Gastroesophageal sphincter (tissue), 2 donors: ENCODE measurements at regions not wholly inside any gene's neighbourhood (a gene's known extent, or its start where the extent isn't known, plus 50 kb on each side); places are given as distances from the start of the nearest gene placed in this dataset.

ENCODE experiments used
- POLR2A ChIP-seq, 2 donors: fragments of 450-650 bp; IDR thresholded peaks; one replicate each; pipeline ENCODE4 v1.6.1; 2017; ENCODE audit warnings: antibody characterized with exemption in 2 of 2, mild to moderate bottlenecking in 2 of 2, moderate library complexity in 1 of 2
- POLR2AphosphoS5 ChIP-seq: sonication (generic); formaldehyde crosslinking; IDR thresholded peaks from one replicate; pipeline ENCODE4 v1.6.1; 2017; ENCODE audit warnings: antibody characterized with exemption

- TF ChIP-seq POLR2AphosphoS5: no peak
- TF ChIP-seq POLR2A (IDR thresholded peaks at IDR 0.05): no peak
Observed at GRCh38 chr7:32206987-32207386, 136.8 kb upstream of the PDE1C start.
